ENCODE measurements at regions not wholly inside any gene's neighbourhood (a gene's known extent, or its start where the extent isn't known, plus 50 kb on each side); places are given as distances from the start of the nearest gene placed in this dataset.

DNA sequence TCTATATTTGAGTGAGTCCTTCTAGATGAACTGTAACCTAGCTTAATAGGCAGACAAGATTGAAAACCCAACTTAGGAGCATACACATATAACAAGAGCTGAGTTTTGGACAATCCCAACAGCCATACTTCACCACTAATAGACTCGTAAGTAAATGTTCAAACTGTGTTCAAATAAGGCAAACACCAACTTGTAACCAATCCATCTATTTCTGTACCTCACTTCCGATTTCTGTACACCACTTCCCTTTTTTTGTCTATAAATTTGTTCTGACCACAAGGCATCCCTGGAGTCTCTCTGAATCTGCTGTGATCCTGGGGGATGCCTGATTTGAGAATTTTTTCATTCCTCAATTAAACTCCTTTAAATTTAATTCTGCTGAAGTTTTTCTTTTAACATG lies 1149.1 kb upstream of the NRXN1 start:
- TF ChIP-seq, protein P1, sequence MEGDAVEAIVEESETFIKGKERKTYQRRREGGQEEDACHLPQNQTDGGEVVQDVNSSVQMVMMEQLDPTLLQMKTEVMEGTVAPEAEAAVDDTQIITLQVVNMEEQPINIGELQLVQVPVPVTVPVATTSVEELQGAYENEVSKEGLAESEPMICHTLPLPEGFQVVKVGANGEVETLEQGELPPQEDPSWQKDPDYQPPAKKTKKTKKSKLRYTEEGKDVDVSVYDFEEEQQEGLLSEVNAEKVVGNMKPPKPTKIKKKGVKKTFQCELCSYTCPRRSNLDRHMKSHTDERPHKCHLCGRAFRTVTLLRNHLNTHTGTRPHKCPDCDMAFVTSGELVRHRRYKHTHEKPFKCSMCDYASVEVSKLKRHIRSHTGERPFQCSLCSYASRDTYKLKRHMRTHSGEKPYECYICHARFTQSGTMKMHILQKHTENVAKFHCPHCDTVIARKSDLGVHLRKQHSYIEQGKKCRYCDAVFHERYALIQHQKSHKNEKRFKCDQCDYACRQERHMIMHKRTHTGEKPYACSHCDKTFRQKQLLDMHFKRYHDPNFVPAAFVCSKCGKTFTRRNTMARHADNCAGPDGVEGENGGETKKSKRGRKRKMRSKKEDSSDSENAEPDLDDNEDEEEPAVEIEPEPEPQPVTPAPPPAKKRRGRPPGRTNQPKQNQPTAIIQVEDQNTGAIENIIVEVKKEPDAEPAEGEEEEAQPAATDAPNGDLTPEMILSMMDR (IDR thresholded peaks at IDR 0.05), result no peak
- no peak for TF ChIP-seq POLR2A (IDR thresholded peaks at IDR 0.05)

Measured in Peyer's patch (tissue), 4 donors.